ENCODE measurements at regions not wholly inside any gene's neighbourhood (a gene's known extent, or its start where the extent isn't known, plus 50 kb on each side); places are given as distances from the start of the nearest gene placed in this dataset.

DNA sequence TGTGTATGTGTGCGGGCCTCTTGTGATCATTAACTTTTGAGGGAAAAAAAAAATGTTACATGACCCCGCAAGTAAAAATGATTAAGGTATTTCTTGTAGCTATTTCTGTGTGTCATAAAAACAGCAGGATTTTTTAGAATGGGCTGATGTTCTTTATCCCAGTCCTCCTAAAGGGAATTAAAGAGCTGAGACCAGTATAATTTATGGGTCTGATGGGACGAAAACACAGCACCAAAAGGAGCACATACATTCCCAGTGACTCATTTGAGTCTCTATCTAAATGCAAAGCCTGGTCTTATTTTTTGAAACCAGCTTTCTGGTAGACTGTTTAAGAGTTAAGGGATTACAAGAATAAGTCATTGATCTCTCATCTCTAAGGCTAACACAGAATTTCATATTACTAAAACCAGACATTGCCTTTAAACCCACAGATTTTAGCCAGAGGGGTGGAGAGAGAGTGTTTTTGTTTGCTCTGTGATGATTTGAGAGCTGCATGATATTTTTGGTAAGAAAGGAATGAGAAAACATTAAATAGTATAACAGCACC lies 342.3 kb upstream of the EPHA4 start:
- no peak for DNase-seq (ENCODE audit: low read depth)
- CTCF ChIA-PET, result interaction anchor here (1.1 kb wide), 1 partner anchor 11 kb away, joined by 3 read pairs; no protein-coding TSS in a partner anchor
- POLR2A ChIA-PET, result no interaction called here
- Histone ChIP-seq H3K36me3 (ENCODE audit: control insufficient read depth, insufficient read depth, low read length) (no peaks in the 10 kb centered on the region), H3K27me3 (ENCODE audit: control insufficient read depth, insufficient read depth, low read length) (no peaks in the 10 kb centered on the region), H3K4me3 (ENCODE audit: low read depth, low read length) (no peak overlapping the region)
- TF ChIP-seq, protein P1, sequence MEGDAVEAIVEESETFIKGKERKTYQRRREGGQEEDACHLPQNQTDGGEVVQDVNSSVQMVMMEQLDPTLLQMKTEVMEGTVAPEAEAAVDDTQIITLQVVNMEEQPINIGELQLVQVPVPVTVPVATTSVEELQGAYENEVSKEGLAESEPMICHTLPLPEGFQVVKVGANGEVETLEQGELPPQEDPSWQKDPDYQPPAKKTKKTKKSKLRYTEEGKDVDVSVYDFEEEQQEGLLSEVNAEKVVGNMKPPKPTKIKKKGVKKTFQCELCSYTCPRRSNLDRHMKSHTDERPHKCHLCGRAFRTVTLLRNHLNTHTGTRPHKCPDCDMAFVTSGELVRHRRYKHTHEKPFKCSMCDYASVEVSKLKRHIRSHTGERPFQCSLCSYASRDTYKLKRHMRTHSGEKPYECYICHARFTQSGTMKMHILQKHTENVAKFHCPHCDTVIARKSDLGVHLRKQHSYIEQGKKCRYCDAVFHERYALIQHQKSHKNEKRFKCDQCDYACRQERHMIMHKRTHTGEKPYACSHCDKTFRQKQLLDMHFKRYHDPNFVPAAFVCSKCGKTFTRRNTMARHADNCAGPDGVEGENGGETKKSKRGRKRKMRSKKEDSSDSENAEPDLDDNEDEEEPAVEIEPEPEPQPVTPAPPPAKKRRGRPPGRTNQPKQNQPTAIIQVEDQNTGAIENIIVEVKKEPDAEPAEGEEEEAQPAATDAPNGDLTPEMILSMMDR (IDR thresholded peaks at IDR 0.05; ENCODE audit: insufficient read depth, low read depth, low read length), result no peak

- Histone ChIP-seq H3K4me3 (ENCODE audit: low read depth, low read length) (no peak overlapping the region), H3K36me3 (ENCODE audit: control insufficient read depth, insufficient read depth, low read length) (no peaks in the 10 kb centered on the region), H3K27me3 (ENCODE audit: control insufficient read depth, insufficient read depth, low read length) (no peaks in the 10 kb centered on the region)
- CTCF ChIA-PET, result no interaction called here
- TF ChIP-seq, protein P1 (IDR thresholded peaks at IDR 0.05; ENCODE audit: insufficient read depth, low read depth, low read length), result no peak
- POLR2A ChIA-PET, result no interaction called here
- no peak for DNase-seq (ENCODE audit: low read depth)
Observed at GRCh38 chr2:221911890-221912289, 339.8 kb upstream of the EPHA4 start.

DNA sequence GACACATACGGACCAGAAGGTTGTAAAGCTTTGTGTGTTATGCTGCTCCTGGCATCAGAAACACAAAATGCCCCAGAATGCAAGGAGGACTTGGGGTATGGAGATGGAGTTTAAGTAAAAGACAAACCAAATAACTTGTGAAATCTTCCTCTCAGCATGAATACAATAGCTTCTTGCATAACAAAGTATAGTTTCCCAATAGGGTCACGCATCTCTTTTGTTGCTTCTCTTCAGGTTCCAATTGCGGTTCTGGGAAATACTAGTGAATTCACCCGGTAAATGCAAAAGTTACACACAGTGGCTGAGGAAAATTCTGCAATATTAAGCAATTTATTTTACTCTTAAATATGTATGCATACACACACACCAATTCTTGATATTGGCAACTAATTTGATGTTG lies 339.2 kb upstream of the EPHA4 start:
- no peak for DNase-seq (ENCODE audit: low read depth)
- ChIA-PET POLR2A (no interaction called here), CTCF (no interaction called here)
- Histone ChIP-seq H3K4me3 (ENCODE audit: low read depth, low read length) (no peak overlapping the region), H3K36me3 (ENCODE audit: control insufficient read depth, insufficient read depth, low read length) (no peaks in the 10 kb centered on the region), H3K27me3 (ENCODE audit: control insufficient read depth, insufficient read depth, low read length) (no peaks in the 10 kb centered on the region)
- TF ChIP-seq, protein P1 (IDR thresholded peaks at IDR 0.05; ENCODE audit: insufficient read depth, low read depth, low read length), result no peak

GRCh38 chr2:221908518-221908917 lies 336.4 kb upstream of the EPHA4 start:
- Histone ChIP-seq H3K36me3 (ENCODE audit: control insufficient read depth, insufficient read depth, low read length) (no peaks in the 10 kb centered on the region), H3K4me3 (ENCODE audit: low read depth, low read length) (no peak overlapping the region), H3K27me3 (ENCODE audit: control insufficient read depth, insufficient read depth, low read length) (no peaks in the 10 kb centered on the region)
- CTCF ChIA-PET, result no interaction called here
- POLR2A ChIA-PET, result no interaction called here
- DNase-seq (ENCODE audit: low read depth), result no peak
- TF ChIP-seq, protein P1 (IDR thresholded peaks at IDR 0.05; ENCODE audit: insufficient read depth, low read depth, low read length), result no peak

DNA sequence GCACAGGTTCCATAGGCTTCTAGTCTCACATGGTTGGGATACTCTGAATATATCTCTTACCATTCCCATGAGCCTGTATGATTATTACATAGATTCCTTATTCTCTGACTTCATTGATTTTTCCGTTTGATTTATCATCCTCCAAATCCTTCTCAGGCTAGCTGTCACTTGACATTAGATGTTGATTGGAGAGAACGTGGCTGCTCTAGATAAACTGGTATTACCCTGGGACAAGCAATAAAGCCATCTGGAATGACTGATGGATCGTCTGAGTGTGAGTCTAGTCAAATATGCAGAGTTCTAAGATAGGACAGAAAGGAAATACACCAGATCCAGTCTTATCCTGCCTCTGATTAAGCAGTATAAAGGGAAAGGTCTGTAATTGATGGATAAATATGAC lies 325.6 kb upstream of the EPHA4 start:
- TF ChIP-seq, protein P1 (IDR thresholded peaks at IDR 0.05; ENCODE audit: insufficient read depth, low read depth, low read length), result no peak
- ChIA-PET POLR2A (no interaction called here), CTCF (no interaction called here)
- Histone ChIP-seq H3K4me3 (ENCODE audit: low read depth, low read length) (no peak overlapping the region), H3K36me3 (ENCODE audit: control insufficient read depth, insufficient read depth, low read length) (no peaks in the 10 kb centered on the region), H3K27me3 (ENCODE audit: control insufficient read depth, insufficient read depth, low read length) (no peaks in the 10 kb centered on the region)
- no peak for DNase-seq (ENCODE audit: low read depth)

Measured in BJ (cell line).